ENCODE measurements at regions not wholly inside any gene's neighbourhood (a gene's known extent, or its start where the extent isn't known, plus 50 kb on each side); places are given as distances from the start of the nearest gene placed in this dataset.

DNA sequence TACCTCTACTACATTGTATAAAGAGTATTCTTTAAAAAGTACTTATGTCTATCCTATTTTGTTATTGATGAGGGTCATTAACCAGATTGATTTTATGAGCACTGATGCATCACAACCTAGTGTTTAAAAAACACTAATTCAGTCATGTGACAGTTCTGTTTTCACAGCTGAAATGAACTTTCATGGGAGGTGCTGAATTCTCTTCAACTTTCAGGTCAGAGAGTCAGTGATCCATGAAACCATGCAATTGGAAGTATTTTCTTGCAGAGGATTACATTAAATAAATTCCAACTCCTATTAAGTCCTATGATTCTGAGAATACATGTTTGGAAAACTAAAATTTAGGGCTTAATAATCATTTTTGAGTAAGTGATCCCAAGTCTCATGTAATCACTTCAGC lies 889.4 kb downstream of the KCNA4 start:
- H3K9me3 Mint-ChIP-seq (ENCODE audit: low read depth, unreplicated experiment): no peaks in the 10 kb centered on the region
- H3K4me3 Mint-ChIP-seq (ENCODE audit: low read depth, unreplicated experiment): no peak overlapping the region
- no peak for DNase-seq
- intact Hi-C loops (cut with micrococcal nuclease; ENCODE audit: unreplicated experiment): no loop called here
- no peak for TF ChIP-seq CTCF (IDR thresholded peaks at IDR 0.05; ENCODE audit: unreplicated experiment)
- no peaks in the 10 kb centered on the region for H3K27me3 Mint-ChIP-seq (ENCODE audit: unreplicated experiment)
- no peaks in the 10 kb centered on the region for H3K4me1 Mint-ChIP-seq (ENCODE audit: low read depth, unreplicated experiment)
- BruUV-seq (replicated peaks): no TSS peak
- no peaks in the 10 kb centered on the region for H3K36me3 Mint-ChIP-seq (ENCODE audit: insufficient read depth, unreplicated experiment)
- no peak overlapping the region for H3K27ac Mint-ChIP-seq (ENCODE audit: unreplicated experiment)
- CTCF ChIA-PET: interaction anchor here (0.6 kb wide), 1 partner anchor 198 kb away, joined by 4 read pairs; no protein-coding TSS in a partner anchor

DNA sequence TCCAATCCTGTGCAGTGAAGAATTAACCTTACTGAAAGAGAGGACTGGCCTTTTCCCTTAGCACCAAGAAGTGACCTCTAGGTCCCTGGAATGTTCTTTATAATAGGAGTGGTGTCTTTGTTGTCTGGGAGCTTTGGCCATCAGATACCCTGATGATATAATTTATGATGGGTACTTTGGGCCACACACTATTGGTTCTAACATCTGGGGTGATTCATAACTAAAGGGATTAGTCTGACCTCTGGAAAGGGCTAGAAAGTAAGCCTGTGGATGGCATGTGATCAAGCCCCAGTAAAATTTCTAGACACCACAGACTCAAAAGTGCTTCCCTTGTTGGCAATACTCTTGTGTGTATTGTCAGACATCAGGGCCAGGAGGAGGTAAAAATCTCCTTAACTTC lies 891.2 kb downstream of the KCNA4 start:
- DNase-seq: no peak
- CTCF ChIA-PET: no interaction called here
- H3K27me3 Mint-ChIP-seq (ENCODE audit: unreplicated experiment): no peaks in the 10 kb centered on the region
- no peaks in the 10 kb centered on the region for H3K9me3 Mint-ChIP-seq (ENCODE audit: low read depth, unreplicated experiment)
- H3K36me3 Mint-ChIP-seq (ENCODE audit: insufficient read depth, unreplicated experiment): no peaks in the 10 kb centered on the region
- H3K27ac Mint-ChIP-seq (ENCODE audit: unreplicated experiment): no peak overlapping the region
- BruUV-seq (replicated peaks): no TSS peak
- no peak for TF ChIP-seq CTCF (IDR thresholded peaks at IDR 0.05; ENCODE audit: unreplicated experiment)
- peaks cover under 1% of the 10 kb centered on the region for H3K4me1 Mint-ChIP-seq (ENCODE audit: low read depth, unreplicated experiment)
- no peak overlapping the region for H3K4me3 Mint-ChIP-seq (ENCODE audit: low read depth, unreplicated experiment)
- intact Hi-C loops (cut with micrococcal nuclease; ENCODE audit: unreplicated experiment): no loop called here

DNA sequence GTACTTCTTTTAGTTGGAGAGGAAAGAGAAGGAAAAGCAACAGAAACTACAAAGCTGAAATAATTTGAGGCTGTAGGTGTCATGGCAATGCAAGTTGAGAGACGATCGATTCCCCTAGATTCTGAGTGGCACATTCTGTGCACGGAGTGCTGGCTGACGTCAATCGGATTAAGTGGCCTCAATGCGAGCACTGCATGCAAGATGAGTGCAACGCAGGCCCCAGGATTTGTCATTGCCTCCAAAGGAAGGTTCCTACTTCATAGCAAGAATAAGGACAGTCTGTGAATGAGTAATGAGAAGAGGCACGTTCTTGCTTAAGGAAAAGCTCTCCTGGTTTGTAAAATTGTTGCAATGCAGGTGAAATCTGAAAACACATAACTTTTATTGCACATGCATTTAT lies 892.4 kb downstream of the KCNA4 start:
- no peaks in the 10 kb centered on the region for H3K27me3 Mint-ChIP-seq (ENCODE audit: unreplicated experiment)
- intact Hi-C loops (cut with micrococcal nuclease; ENCODE audit: unreplicated experiment): no loop called here
- H3K36me3 Mint-ChIP-seq (ENCODE audit: insufficient read depth, unreplicated experiment): no peaks in the 10 kb centered on the region
- no peak overlapping the region for H3K4me3 Mint-ChIP-seq (ENCODE audit: low read depth, unreplicated experiment)
- no peak for DNase-seq
- peaks cover 12% of the 10 kb centered on the region for H3K4me1 Mint-ChIP-seq (ENCODE audit: low read depth, unreplicated experiment)
- CTCF ChIA-PET: no interaction called here
- no peak for TF ChIP-seq CTCF (IDR thresholded peaks at IDR 0.05; ENCODE audit: unreplicated experiment)
- H3K27ac Mint-ChIP-seq (ENCODE audit: unreplicated experiment): no peak overlapping the region
- H3K9me3 Mint-ChIP-seq (ENCODE audit: low read depth, unreplicated experiment): no peaks in the 10 kb centered on the region
- BruUV-seq (replicated peaks): no TSS peak

DNA sequence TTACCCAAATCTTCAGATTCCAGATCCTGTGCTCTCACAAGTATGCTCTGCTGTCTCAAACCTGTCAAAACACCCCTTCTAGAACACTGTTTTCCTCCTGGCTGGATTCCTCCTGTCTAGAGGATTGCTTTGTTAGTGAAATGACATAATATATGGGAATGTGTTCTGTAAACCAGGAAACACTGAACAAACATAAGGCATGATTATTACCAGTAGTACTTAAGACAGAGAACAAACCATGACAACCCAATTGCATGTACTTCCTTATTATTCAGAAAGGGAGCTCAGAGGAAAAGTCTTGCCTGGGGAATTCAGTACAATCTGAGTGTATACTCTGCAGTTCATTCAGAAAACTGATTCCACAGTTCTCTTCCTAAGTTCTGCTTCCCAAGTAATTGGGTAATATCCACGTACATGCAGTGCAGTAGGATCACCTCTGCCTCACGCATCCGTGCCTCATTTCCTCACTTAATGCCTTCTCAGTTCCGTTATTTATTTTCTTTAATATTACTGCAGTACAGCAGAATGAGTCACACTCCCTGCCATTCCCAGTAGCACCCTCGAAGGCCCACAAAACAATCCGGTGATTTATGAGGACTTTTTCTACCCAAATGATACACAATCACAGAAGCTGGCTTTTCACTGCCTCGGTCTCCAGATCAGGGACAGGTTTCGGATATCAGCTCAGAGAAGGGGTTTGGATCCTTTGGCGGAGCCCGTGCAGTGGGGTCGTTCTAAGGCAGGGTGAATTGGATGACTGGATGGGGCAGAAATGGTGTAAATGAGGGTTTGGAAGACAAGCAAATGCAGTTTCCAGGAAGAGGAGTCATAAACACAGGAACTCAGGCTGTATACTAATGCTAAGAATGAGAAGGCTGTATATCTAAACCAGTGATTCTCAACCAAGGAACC lies 896.9 kb downstream of the KCNA4 start:
- no TSS peak for BruUV-seq (replicated peaks)
- no peak for TF ChIP-seq CTCF (IDR thresholded peaks at IDR 0.05; ENCODE audit: unreplicated experiment)
- peak; percentile 3 for DNase-seq
- Mint-ChIP-seq H3K36me3 (ENCODE audit: insufficient read depth, unreplicated experiment) (no peaks in the 10 kb centered on the region), H3K27me3 (ENCODE audit: unreplicated experiment) (no peaks in the 10 kb centered on the region), H3K9me3 (ENCODE audit: low read depth, unreplicated experiment) (no peaks in the 10 kb centered on the region), H3K4me1 (ENCODE audit: low read depth, unreplicated experiment) (peaks cover 15% of the 10 kb centered on the region), H3K27ac (ENCODE audit: unreplicated experiment) (peak overlapping the region; percentile 14), H3K4me3 (ENCODE audit: low read depth, unreplicated experiment) (peak overlapping the region; percentile 5)
- CTCF ChIA-PET: interaction anchor here (1.0 kb wide), 1 partner anchor 9 kb away, joined by 5 read pairs; no protein-coding TSS in a partner anchor
- intact Hi-C loops (cut with micrococcal nuclease; ENCODE audit: unreplicated experiment): no loop called here

Measured in Calu3 (cell line).